ENCODE measurements at regions not wholly inside any gene's neighbourhood (a gene's known extent, or its start where the extent isn't known, plus 50 kb on each side); places are given as distances from the start of the nearest gene placed in this dataset.

GRCh38 chr5:6011199-6011598, 367.1 kb downstream of the MED10 start:
- H3K4me1 Mint-ChIP-seq (ENCODE audit: low read depth, unreplicated experiment), result no peaks in the 10 kb centered on the region
- DNase-seq, result no peak
- no peaks in the 10 kb centered on the region for H3K36me3 Mint-ChIP-seq (ENCODE audit: unreplicated experiment)
- no peak overlapping the region for H3K27ac Mint-ChIP-seq (ENCODE audit: unreplicated experiment)
- H3K27me3 Mint-ChIP-seq (ENCODE audit: unreplicated experiment), result peaks cover 6% of the 10 kb centered on the region
- H3K4me3 Mint-ChIP-seq (ENCODE audit: unreplicated experiment), result no peak overlapping the region
- peaks cover 6% of the 10 kb centered on the region for H3K9me3 Mint-ChIP-seq (ENCODE audit: unreplicated experiment)
- no peak for TF ChIP-seq CTCF (IDR thresholded peaks at IDR 0.05; ENCODE audit: partially characterized antibody, unreplicated experiment)

- no peak for DNase-seq
- no peaks in the 10 kb centered on the region for H3K4me1 Mint-ChIP-seq (ENCODE audit: low read depth, unreplicated experiment)
- H3K27me3 Mint-ChIP-seq (ENCODE audit: unreplicated experiment), result peaks cover 6% of the 10 kb centered on the region
- no peak overlapping the region for H3K27ac Mint-ChIP-seq (ENCODE audit: unreplicated experiment)
- H3K4me3 Mint-ChIP-seq (ENCODE audit: unreplicated experiment), result no peak overlapping the region
- H3K36me3 Mint-ChIP-seq (ENCODE audit: unreplicated experiment), result no peaks in the 10 kb centered on the region
- TF ChIP-seq CTCF (IDR thresholded peaks at IDR 0.05; ENCODE audit: partially characterized antibody, unreplicated experiment), result no peak
- peaks cover 1% of the 10 kb centered on the region for H3K9me3 Mint-ChIP-seq (ENCODE audit: unreplicated experiment)
These were observed 371.5 kb downstream of the MED10 start for GRCh38 chr5:6006838-6007314.

- no peak for DNase-seq
- Mint-ChIP-seq H3K27ac (ENCODE audit: unreplicated experiment) (no peak overlapping the region), H3K9me3 (ENCODE audit: unreplicated experiment) (no peaks in the 10 kb centered on the region), H3K36me3 (ENCODE audit: unreplicated experiment) (no peaks in the 10 kb centered on the region), H3K4me3 (ENCODE audit: unreplicated experiment) (no peak overlapping the region), H3K4me1 (ENCODE audit: low read depth, unreplicated experiment) (no peaks in the 10 kb centered on the region), H3K27me3 (ENCODE audit: unreplicated experiment) (peaks cover 6% of the 10 kb centered on the region)
- no peak for TF ChIP-seq CTCF (IDR thresholded peaks at IDR 0.05; ENCODE audit: partially characterized antibody, unreplicated experiment)
These were observed 375.1 kb downstream of the MED10 start for GRCh38 chr5:6003040-6003825.

- TF ChIP-seq CTCF (IDR thresholded peaks at IDR 0.05; ENCODE audit: partially characterized antibody, unreplicated experiment), result no peak
These were observed 377.5 kb downstream of the MED10 start for GRCh38 chr5:6000867-6001266.

GRCh38 chr5:5995819-5996218, 382.5 kb downstream of the MED10 start:
- H3K9me3 Mint-ChIP-seq (ENCODE audit: unreplicated experiment), result peaks cover 4% of the 10 kb centered on the region
- no peak overlapping the region for H3K27ac Mint-ChIP-seq (ENCODE audit: unreplicated experiment)
- no peak for DNase-seq
- peaks cover 2% of the 10 kb centered on the region for H3K27me3 Mint-ChIP-seq (ENCODE audit: unreplicated experiment)
- H3K36me3 Mint-ChIP-seq (ENCODE audit: unreplicated experiment), result no peaks in the 10 kb centered on the region
- no peak overlapping the region for H3K4me3 Mint-ChIP-seq (ENCODE audit: unreplicated experiment)
- no peak for TF ChIP-seq CTCF (IDR thresholded peaks at IDR 0.05; ENCODE audit: partially characterized antibody, unreplicated experiment)
- H3K4me1 Mint-ChIP-seq (ENCODE audit: low read depth, unreplicated experiment), result no peaks in the 10 kb centered on the region

More at GRCh38 chr5:6000867-6001266, 377.5 kb downstream of the MED10 start:
- Mint-ChIP-seq H3K27me3 (ENCODE audit: unreplicated experiment) (no peaks in the 10 kb centered on the region), H3K27ac (ENCODE audit: unreplicated experiment) (no peak overlapping the region), H3K4me1 (ENCODE audit: low read depth, unreplicated experiment) (no peaks in the 10 kb centered on the region), H3K36me3 (ENCODE audit: unreplicated experiment) (no peaks in the 10 kb centered on the region), H3K9me3 (ENCODE audit: unreplicated experiment) (no peaks in the 10 kb centered on the region), H3K4me3 (ENCODE audit: unreplicated experiment) (no peak overlapping the region)
- DNase-seq, result no peak

All from glutamatergic neuron (in vitro differentiated cells).